OCI-M1 (cell line): ENCODE measurements at regions not wholly inside any gene's neighbourhood (a gene's known extent, or its start where the extent isn't known, plus 50 kb on each side); places are given as distances from the start of the nearest gene placed in this dataset.

Experiments
- DNase-seq: peaks from one replicate; lab custom pipeline; 2025; lab: John Stamatoyannopoulos, UW

DNA sequence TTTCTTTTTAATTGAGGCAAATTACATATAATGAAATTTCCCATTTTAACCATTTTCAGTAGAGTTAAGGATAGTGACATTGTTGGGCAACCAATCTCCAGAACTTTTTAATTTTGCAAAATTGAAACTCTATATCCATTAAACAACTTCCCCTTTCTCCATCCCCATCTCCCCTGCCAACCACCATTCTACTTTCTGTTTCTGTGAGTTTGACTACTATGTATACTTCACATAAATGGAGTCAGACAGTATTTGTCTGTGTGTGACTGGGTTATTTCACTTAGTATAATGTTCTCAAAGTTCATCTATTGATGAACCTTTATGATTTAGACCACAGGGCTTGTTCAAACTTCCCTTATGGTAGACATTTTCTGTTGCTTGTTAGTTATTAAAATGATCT is 364.5 kb upstream of the MAD2L1 start:
- DNase-seq = peak; percentile 67

GRCh38 chr4:120418146-120418545 is 351.5 kb upstream of the MAD2L1 start:
- DNase-seq = no peak

DNA sequence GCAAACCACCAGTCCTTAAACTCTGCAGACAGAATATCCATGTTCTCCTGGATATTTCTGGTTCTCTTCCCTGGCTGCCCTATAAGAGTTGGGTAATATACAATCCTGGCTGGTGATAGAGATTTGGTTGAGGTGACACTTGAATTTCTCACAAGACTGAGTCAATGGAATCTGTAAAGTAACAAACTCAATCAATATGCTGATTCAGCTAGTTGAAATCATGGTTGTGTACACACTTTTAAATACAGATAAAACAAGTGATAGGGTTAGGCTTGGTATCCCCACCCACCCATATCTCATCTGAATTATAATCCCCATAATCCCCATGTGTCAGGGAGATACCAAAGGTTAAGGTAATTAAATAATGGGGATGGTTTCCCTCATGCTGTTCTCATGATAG is 349.2 kb upstream of the MAD2L1 start:
- no peak for DNase-seq

GRCh38 chr4:120406960-120407359 is 340.3 kb upstream of the MAD2L1 start:
- DNase-seq = no peak

DNA sequence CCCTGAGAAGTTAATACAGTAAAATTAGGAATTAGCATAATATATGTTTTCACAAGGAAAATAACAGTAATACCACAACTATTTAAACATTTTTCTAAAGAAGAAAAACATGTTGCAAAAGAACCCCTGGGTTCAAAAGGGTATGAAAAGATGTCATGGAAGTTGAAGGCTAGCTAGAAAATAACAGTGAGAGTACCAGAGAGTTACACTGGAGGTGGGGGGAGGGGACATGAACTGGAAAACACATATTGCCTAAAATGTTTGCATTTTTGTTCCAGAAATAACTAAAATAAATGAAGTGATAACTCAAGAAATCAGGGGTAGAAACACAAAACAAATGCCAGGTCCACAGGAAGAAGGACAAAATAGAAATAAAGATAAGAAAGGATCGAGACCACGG is 336.6 kb upstream of the MAD2L1 start:
- no peak for DNase-seq

- no peak for DNase-seq
Observed at GRCh38 chr4:120400441-120400840, 333.8 kb upstream of the MAD2L1 start.

DNA sequence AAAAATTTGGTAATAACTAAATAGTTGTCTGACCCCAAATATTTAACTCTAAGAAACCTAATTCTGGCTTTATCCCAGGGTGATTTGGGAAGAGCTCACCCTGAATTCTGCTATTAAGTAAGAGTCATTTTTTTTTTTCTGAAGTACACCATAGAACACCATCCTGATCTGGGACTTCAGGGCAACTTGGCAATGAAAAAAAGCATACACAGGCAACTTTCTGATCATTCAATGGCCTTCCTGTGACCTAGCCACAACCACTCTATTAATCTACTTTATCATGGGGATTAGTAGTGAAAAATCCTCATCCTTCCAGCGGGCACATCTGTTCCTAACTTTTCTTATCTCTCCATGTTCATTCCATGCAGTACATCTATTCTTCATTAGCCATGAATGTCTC is 333.2 kb upstream of the MAD2L1 start:
- no peak for DNase-seq

DNA sequence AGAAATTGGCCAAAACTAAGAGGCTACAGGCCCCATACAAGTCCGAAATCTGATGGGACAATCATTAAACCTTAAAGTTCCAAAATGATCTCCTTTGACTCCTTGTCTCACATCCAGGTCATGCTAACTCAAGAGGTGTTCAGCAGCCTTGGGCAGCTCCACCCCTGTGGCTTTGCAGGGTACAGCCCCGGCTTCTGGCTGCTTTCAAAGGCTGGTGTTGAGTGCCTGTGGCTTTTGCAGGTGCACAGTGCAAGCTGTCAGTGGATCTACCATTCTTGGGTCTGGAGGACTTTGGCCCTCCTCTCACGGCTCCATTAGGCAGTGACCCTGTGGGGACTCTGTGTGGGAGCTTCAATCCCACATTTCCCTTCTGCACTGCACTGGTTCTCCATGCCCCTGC is 329.1 kb upstream of the MAD2L1 start:
- no peak for DNase-seq

- no peak for DNase-seq
Observed at GRCh38 chr4:120355881-120356280, 289.2 kb upstream of the MAD2L1 start.

GRCh38 chr4:120354381-120354780 is 287.7 kb upstream of the MAD2L1 start:
- DNase-seq = no peak

DNA sequence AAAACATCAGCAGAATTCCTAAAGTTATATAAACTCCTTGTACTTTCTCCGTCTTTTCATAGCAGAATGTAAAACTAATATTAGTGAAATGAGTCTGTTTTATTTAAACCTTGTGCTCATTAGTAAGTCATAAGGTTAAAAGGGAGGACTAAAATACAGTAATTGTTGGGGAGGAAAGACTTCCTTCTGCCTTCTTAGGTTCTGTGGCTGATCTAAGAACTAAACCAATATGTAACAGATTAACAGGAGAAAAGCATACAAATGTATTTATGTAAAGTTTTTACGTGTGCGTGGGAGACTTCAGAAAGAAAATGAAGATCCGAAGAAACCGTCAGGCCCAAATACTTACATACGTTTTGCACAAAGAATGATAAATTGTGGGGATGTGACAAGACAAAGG is 286.6 kb upstream of the MAD2L1 start:
- DNase-seq = no peak

DNA sequence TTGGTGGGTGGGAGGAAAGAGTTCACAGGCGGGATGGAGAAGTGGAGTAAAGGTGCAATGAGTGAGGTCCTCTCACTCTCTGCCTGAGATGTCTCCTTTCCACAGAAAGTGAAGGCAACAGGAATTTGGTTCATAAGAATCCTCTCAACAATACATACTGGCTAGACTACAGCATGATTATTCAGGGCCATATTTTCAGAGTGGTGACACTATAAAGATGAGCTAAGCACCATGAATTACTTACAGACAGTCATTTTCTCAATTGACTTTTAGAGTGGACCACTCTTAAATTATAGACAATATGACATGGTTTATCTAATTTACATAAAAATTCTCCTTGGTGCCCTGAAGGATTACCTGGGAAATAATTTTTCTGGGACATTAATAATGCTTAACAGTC is 286.1 kb upstream of the MAD2L1 start:
- no peak for DNase-seq

- no peak for DNase-seq
Observed at GRCh38 chr4:120348948-120349347, 282.3 kb upstream of the MAD2L1 start.

GRCh38 chr4:120348521-120348920 is 281.9 kb upstream of the MAD2L1 start:
- no peak for DNase-seq

DNA sequence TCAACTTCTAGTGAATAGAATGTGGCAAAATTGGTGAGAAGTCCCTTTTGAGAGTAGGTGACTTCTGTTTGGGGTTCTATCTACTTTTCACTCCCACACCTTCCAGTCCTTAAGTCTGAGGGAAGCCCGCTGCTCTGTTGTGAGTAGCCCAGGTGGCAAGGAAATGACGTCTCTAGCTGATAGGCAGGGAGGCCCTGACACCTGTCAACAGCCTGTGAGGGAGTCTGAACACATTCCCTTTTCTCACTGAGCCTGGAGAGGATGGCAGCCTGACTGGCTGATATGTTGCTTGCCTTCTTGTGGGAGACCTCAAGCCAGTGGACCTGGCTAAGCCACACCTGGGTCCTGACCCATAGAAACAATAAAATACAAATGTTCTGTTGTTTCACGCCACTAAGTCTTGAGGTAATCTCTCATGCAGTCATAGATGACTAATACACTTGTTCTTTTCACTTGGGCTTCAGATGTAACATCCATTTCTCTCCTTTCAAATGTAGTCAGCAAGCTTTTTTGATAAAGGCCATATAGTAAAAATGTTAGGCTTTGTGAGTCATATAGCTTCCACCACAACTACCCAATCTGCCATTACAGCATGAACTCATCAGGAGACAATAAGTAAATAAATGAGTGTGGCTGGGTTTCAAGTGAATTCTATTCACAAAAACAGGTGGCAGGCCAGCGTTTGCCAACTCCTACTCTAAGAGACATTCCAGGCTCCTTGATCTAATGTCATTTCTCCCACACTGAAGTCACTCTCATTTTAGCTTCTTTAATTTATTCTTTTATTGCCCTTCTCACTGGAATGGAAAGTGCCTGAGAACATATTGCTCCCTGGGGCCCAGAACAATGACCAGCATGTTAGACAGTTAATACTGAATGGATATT is 265.1 kb upstream of the MAD2L1 start:
- DNase-seq = no peak

DNA sequence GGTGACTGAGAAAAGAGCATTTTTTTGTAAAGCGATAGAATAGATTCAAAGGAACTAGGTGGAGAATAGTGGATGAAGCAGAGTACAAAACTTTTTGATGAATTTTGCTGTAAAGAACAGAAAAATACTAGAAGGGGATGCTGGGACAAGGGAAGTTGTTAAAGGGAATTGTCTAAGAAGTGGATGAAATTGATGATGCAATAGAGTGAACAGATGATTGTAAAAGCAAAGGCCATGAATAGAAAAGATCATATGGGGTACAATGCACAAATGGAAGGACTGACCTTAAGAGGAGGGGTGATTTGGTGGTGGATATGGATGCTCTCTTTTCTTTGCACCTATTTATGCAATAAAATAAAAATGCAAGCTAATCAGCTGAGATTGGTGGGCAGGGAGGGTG is 262.7 kb upstream of the MAD2L1 start:
- no peak for DNase-seq

GRCh38 chr4:120327276-120327675 is 260.6 kb upstream of the MAD2L1 start:
- no peak for DNase-seq

- DNase-seq = no peak
Observed at GRCh38 chr4:120319046-120319767, 252.6 kb upstream of the MAD2L1 start.

DNA sequence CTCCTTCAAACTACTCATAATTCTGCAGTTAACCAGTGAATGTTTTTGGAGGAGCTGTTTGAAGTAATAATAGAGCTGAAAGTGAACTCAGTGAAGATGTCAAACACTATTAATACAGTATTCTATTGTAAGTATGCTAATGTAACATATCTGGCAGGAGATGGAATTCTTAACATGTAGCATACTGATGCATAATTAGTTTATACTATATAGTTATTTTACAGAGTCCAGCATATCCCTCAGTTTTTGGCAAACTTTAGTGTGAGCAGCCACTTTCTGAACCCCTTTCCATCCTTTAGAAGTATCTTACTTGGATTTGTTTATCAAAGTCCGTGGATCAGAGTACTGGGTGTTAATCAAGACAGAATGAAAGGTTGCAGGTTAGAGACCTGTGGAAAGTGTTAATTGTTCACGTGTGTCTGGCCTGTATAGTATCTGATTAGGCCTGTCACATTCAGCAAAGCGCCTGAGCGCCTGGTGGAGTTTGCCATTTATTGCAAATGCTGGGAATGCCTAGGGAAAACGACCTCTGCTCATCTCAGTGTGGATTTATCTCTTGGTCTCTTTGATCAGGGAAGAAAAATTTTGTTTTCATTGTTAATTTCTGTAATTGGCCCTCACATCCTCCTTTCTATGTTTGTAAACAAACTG is 251.7 kb upstream of the MAD2L1 start:
- no peak for DNase-seq

- DNase-seq = no peak
Observed at GRCh38 chr4:120317713-120318112, 251.1 kb upstream of the MAD2L1 start.

DNA sequence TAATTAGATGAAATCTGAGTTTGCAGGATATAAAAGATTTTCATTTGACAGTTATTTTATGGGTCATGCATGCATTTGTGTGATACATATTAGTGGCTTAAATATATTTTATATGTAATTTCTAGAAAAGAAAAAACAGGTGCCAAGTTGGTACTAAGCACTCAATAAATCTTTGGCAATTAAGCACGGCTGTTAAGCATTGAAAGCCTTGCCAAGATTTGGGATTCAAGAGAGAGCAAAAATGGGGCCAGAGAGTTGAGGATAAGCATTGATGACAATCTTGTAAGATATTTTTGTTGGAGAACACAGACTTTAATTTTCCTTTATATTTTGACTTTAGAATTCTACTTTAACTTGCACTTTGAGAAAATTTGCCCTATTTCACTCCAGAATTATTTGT is 249.8 kb upstream of the MAD2L1 start:
- no peak for DNase-seq

DNA sequence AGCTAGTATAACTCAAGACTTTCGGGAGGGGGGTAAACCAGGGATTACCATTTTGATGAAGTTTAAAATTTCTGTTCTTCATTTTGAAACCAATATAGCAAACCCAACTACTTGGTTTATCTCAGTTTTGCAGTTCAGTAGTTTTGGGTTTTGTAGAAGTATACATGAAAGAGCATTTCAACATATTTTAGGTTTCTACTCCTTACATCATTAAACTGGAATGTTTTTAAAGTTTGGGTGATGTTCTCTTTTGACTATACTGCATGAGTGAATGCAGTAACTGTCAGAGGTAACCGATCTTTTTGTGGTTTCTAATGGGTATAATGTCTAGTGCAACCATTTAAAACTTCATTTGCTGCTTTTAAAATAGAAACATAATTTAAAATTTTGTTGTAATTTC is 248.3 kb upstream of the MAD2L1 start:
- no peak for DNase-seq

GRCh38 chr4:120304801-120305200 is 238.2 kb upstream of the MAD2L1 start:
- DNase-seq = peak; percentile 38
